DND-41 (cell line): ENCODE measurements at regions not wholly inside any gene's neighbourhood (a gene's known extent, or its start where the extent isn't known, plus 50 kb on each side); places are given as distances from the start of the nearest gene placed in this dataset.

Source experiments
- EZH2 ChIP-seq: IDR thresholded peaks from 3 replicates; pipeline ENCODE4 v1.6.1; 2012; ENCODE audit warnings: borderline replicate concordance, low read depth, mild to moderate bottlenecking, moderate library complexity, low read length, inconsistent platforms; ENCODE audit not compliant: severe bottlenecking
- TF ChIP-seq, protein P1 (sequence below): IDR thresholded peaks from 2 replicates; pipeline ENCODE4 v1.5.1; 2012; ENCODE audit warnings: borderline replicate concordance, low read length, moderate library complexity, mild to moderate bottlenecking; ENCODE audit not compliant: poor library complexity, severe bottlenecking; ENCODE audit errors: extremely low read depth

DNA sequence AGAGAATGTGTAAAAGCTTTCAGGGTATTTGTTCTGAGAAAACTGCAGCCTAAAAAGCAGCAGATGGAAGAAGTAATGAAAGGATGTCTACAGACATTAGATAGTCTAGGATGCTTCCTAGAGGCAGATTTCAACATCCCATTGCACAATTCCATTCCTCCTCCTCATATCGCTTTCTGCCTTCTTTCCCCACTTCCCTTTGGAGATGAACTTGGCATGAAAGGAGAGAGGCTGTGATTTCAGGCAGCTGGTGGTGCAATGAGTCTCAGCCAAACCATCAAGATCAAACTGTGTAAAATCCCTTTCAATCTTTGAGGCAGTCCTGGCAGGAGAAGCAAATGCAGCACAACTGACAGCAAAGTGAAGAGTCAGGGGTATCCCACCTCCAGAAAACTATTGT is 438.7 kb upstream of the KCNMB2 start:
- TF ChIP-seq, protein P1, sequence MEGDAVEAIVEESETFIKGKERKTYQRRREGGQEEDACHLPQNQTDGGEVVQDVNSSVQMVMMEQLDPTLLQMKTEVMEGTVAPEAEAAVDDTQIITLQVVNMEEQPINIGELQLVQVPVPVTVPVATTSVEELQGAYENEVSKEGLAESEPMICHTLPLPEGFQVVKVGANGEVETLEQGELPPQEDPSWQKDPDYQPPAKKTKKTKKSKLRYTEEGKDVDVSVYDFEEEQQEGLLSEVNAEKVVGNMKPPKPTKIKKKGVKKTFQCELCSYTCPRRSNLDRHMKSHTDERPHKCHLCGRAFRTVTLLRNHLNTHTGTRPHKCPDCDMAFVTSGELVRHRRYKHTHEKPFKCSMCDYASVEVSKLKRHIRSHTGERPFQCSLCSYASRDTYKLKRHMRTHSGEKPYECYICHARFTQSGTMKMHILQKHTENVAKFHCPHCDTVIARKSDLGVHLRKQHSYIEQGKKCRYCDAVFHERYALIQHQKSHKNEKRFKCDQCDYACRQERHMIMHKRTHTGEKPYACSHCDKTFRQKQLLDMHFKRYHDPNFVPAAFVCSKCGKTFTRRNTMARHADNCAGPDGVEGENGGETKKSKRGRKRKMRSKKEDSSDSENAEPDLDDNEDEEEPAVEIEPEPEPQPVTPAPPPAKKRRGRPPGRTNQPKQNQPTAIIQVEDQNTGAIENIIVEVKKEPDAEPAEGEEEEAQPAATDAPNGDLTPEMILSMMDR, result no peak
- no peak for TF ChIP-seq EZH2
